Activated CD4-positive, alpha-beta T cell treated with anti-CD3 and anti-CD28 coated beads, Interleukin-2, amount 10 ng/mL, durations not matched to agents 24 days and 14 days (primary cell): ENCODE measurements at regions not wholly inside any gene's neighbourhood (a gene's known extent, or its start where the extent isn't known, plus 50 kb on each side); places are given as distances from the start of the nearest gene placed in this dataset.

ENCODE experiments used
- DNase-seq: peaks from one replicate; pipeline ENCODE4 v3.0.0; 2022
- H3K27ac Mint-ChIP-seq: one replicate; pipeline ENCODE4 v1.8.0; 2022; ENCODE audit warnings: mild to moderate bottlenecking, mixed read lengths
- H3K27me3 Mint-ChIP-seq: one replicate; pipeline ENCODE4 v1.8.0; 2022; ENCODE audit warnings: mixed read lengths
- H3K36me3 Mint-ChIP-seq: one replicate; pipeline ENCODE4 v1.8.0; 2022; ENCODE audit warnings: low read depth, mild to moderate bottlenecking, mixed read lengths
- H3K4me1 Mint-ChIP-seq: one replicate; pipeline ENCODE4 v1.8.0; 2021; ENCODE audit warnings: mixed read lengths
- H3K4me3 Mint-ChIP-seq: one replicate; pipeline ENCODE4 v1.8.0; 2022; ENCODE audit warnings: mild to moderate bottlenecking, moderate library complexity, mixed read lengths
- H3K9me3 Mint-ChIP-seq: one replicate; pipeline ENCODE4 v1.8.0; 2021; ENCODE audit warnings: mixed read lengths
- intact Hi-C: fragments of 100-400 bp; cut with micrococcal nuclease; formaldehyde crosslinking; loops from one replicate; pipeline ENCODE4 v1.15.1; 2023

DNA sequence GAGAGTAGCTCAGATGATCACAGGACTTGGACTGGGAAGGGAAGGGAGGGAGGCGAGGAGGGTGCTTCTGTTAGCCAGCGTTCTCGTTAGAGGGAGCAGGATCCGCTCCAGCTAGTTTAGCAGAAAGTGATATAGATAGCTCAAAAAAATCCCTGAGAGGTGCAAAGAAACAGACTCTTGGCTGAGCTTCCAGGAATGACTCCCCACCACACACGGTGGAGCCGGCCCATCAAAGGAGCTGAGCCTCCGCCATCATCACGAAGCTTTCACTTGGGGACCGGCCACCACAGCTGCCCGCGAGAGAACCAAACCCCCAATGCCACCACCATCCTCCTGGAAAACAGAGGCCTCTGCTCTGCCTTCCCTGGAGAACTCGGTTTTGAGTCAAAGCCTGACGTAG lies 124.6 kb upstream of the BCL2L14 start:
- no peaks in the 10 kb centered on the region for H3K27me3 Mint-ChIP-seq

DNA sequence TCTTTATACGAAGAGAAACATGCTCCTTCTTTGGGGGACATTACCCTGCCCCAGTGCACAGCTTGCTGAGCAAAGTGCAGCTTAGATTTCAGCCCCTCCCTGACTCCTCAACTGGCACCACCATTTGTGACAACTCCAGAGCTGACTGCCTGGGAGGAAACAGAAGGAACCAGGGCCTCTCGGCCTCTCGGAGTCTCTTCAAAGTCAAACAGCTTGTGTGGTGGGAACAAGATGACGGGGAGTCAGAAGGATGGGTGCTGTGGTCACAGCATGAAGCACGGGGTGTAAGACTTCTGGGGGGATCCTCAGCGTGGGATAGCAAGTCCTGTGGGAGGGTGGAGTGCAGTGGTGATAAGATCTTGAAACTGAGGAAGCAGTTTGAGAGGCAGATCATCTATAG lies 123.5 kb upstream of the BCL2L14 start:
- Mint-ChIP-seq H3K36me3 (no peaks in the 10 kb centered on the region), H3K9me3 (no peaks in the 10 kb centered on the region), H3K27me3 (no peaks in the 10 kb centered on the region), H3K27ac (no peak overlapping the region), H3K4me3 (no peak overlapping the region), H3K4me1 (peaks cover 18% of the 10 kb centered on the region)
- intact Hi-C loops, result no loop called here
- DNase-seq, result no peak

More for the DNA sequence above, 124.6 kb upstream of the BCL2L14 start:
- Mint-ChIP-seq H3K36me3 (peaks cover 3% of the 10 kb centered on the region), H3K9me3 (no peaks in the 10 kb centered on the region), H3K4me1 (peaks cover 21% of the 10 kb centered on the region), H3K4me3 (no peak overlapping the region), H3K27ac (no peak overlapping the region)
- intact Hi-C loops, result no loop called here
- no peak for DNase-seq

DNA sequence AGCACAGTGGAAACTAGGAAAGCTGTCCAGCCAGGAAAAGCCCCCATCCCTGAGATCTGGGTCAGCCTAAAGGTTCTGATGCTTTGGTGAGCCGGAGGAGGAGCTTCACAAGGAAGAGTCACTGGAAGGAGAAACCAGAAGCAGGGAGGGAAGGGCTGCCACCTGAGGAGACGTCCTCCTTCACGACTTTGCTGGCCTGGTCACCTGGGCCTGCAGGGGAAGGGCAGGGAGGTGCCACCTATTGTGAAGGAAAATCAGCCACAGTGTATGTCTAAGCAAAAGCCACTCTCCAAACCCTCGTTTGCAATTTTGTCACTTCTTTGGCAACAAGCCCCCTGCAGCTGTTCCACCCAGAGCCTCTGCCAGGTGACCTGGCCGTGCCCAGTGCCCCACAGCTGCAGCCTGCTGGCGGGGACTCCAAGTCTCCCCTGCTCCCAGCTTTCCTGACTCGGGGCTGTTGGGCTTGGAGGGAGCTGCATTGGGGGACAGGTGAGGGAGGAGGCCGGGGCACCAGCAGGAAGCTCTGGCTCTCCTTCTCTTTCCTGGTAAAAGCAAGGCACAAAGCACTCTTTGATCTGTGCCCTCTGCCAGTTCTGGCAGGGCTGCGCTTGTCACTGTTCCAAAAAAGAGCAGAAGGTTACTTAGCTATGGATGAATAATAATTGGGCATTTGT lies 120.9 kb upstream of the BCL2L14 start:
- Mint-ChIP-seq H3K4me1 (peaks cover 28% of the 10 kb centered on the region), H3K4me3 (no peak overlapping the region), H3K27ac (no peak overlapping the region), H3K9me3 (peaks cover 4% of the 10 kb centered on the region), H3K36me3 (peaks cover 2% of the 10 kb centered on the region), H3K27me3 (no peaks in the 10 kb centered on the region)
- no peak for DNase-seq
- intact Hi-C loops, result no loop called here

DNA sequence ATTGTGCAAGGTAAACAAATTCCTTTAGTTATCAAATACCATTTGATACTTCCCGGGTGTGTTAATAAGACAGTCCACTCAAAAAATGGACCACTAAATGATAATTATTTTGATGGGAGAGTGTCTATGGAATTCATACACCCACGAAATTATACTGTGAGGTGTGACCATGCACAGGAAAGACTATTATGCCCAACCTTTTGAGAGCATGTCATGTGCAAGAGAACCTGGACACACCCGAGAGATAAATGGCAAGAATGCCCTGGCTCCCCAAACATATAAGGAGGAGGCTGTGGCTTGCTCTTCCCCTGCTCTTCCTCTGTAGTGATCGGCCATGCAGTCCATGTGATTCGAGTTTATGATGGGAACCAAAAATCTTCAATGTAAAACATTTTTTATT lies 119.5 kb upstream of the BCL2L14 start:
- no peak for DNase-seq
- Mint-ChIP-seq H3K4me3 (no peak overlapping the region), H3K27me3 (no peaks in the 10 kb centered on the region), H3K27ac (no peak overlapping the region), H3K36me3 (peaks cover 2% of the 10 kb centered on the region), H3K9me3 (peaks cover 10% of the 10 kb centered on the region), H3K4me1 (peaks cover 37% of the 10 kb centered on the region)
- intact Hi-C loops, result no loop called here

DNA sequence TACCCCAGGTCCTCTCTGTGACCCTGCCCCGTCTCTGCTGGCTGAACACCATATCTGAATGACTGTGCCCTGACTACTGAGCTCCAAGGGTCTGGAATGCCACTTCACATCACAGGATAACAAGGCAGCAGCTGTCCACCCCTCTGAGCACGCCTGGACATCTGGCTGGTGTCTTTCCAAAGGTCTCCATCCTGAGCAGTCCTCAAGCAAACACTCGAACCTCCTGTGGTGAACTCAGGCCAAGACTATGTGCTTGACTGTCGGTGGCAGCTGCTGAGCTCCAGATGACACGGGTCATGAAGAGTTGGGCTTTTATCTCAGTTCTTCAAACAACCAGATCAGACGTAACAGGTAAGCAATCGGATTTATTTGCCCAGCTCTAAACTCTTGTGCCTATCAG lies 117.2 kb upstream of the BCL2L14 start:
- no peak for DNase-seq
- peaks cover 10% of the 10 kb centered on the region for H3K9me3 Mint-ChIP-seq
- no peaks in the 10 kb centered on the region for H3K27me3 Mint-ChIP-seq
- H3K4me1 Mint-ChIP-seq, result peaks cover 44% of the 10 kb centered on the region
- H3K36me3 Mint-ChIP-seq, result peaks cover 2% of the 10 kb centered on the region
- H3K4me3 Mint-ChIP-seq, result no peak overlapping the region
- peak overlapping the region; percentile 85 for H3K27ac Mint-ChIP-seq
- intact Hi-C loops, result no loop called here

DNA sequence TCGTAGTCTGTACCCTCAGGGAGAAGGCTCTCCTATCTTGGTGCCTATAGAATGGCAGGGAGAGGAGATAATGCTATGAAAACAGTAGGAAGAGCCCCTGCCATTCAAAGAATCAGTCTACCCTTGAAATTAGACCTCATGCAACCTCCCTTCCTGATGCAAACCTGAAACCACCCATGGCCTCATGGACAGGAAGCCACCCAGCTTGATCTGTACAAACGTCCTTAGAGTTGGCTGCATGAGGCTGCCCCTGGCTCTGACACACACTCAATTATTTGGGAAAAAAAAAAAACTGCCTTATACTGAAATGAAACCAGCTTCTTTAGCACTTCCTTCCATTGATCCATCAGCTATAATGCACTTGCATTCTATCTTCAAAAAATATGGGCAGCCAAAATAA lies 116.6 kb upstream of the BCL2L14 start:
- Mint-ChIP-seq H3K36me3 (peaks cover 2% of the 10 kb centered on the region), H3K9me3 (peaks cover 10% of the 10 kb centered on the region), H3K27ac (peak overlapping the region; percentile 85), H3K4me1 (peaks cover 50% of the 10 kb centered on the region), H3K27me3 (no peaks in the 10 kb centered on the region), H3K4me3 (peak overlapping the region; percentile 20)
- peak; percentile 68 for DNase-seq
- intact Hi-C loops, result no loop called here

DNA sequence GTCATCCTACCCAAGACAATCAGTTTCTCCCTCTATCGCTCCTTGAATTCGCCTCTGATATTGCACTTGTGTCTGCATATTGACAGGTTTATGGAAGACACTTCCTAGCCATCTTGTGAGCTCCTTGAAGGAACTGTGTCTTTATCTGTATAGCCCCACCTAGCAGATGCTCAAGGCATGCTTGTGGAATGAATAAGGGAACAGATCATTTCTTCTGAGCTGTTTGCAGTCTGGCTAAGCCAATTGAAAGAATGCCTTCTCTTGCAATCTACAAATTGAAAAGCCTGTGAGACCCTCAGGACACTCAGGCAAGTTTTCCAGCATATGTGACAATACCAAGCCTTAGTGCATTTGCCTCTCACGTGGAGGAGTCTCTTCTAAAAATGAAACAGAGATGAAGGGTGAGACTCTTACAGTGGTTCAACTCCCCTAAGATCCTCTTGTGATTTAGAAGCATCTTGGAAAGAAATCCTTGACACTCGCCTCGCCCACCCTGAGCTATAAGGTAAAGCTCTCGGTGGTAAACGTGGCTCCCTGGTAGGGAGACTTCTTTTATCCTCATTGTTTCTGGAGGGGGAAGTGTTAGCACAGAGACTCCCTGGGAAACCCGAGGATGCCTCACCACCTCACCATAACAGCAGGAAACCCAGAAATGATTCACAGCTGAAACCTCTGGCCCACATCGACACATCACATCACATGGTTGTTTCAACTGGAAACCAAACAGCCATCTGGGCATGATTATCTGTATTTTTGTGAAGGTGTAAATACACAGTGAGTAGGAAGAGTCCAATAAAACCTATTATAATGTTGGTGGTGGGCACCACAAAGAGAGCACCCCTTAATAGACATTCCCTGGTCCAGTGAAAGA lies 112.3 kb upstream of the BCL2L14 start:
- Mint-ChIP-seq H3K27me3 (no peaks in the 10 kb centered on the region), H3K4me3 (peak overlapping the region; percentile 27)

DNA sequence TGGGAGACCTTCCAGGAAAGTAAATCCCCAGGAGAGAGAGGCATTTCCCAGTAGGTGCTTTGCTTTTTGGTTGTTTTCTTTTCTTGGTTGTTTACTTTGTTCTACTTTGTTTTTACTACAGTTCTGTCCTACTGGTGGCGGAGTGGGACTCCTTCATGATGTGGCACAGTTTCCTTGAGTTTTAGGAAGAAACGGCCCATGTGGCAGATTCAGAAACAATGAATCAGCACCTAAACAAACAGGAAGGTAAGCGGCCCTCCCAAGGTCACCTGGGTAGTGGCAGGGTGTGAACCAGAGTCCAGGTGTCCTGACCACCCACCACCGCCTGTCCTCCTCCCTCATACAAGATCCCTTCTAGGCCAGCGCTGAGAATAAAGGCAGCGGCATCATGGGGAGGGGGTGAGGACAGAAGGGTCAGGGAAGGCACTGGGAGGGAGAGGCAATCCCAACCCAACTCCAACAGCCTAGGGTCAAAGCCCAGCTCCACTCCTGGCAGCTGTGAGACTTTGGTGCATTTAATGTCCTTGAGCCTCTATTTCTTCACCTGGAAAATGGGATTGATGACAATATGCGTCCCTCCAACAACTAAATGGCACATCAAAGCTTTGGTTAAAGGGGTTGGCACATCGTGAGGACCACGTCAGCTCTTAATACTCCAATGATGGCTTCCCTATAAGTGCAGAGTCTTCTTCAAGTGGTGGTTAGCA lies 111.5 kb upstream of the BCL2L14 start:
- H3K4me3 Mint-ChIP-seq, result peak overlapping the region; percentile 27

More for the DNA sequence above, 112.3 kb upstream of the BCL2L14 start:
- peaks cover 10% of the 10 kb centered on the region for H3K9me3 Mint-ChIP-seq
- H3K4me1 Mint-ChIP-seq, result peaks cover 57% of the 10 kb centered on the region
- intact Hi-C loops, result loop anchor here (1.0 to 5.0 kb wide), 8 partner anchors 23 to 310 kb away; partner anchors contain the start of gene ETV6
- DNase-seq, result peak; percentile 85
- H3K27ac Mint-ChIP-seq, result peak overlapping the region; percentile 91
- H3K36me3 Mint-ChIP-seq, result peaks cover 7% of the 10 kb centered on the region

DNA sequence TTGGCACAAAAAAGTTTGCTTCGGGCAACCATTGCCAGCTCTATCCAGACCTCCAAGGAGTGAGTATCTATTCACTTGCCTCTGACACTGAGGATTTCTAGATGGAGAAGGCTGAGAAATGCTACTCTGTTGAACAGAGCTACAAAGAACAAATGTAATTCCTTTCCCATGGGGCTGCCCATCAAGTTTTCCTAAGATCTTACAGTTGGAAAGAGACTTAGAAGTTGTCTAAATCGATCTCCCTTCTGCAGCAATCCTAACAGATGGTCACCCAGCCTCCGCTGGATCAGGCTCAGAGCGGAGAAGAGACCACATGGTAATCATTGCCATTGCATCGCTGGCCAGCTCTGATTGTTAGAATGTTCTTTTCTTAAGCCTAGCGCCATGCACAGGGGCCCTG lies 110.1 kb upstream of the BCL2L14 start:
- Mint-ChIP-seq H3K4me1 (peaks cover 39% of the 10 kb centered on the region), H3K4me3 (no peak overlapping the region), H3K36me3 (peaks cover 9% of the 10 kb centered on the region), H3K27ac (no peak overlapping the region), H3K27me3 (no peaks in the 10 kb centered on the region), H3K9me3 (peaks cover 3% of the 10 kb centered on the region)
- no peak for DNase-seq
- intact Hi-C loops, result no loop called here

More for the DNA sequence above, 111.5 kb upstream of the BCL2L14 start:
- no peaks in the 10 kb centered on the region for H3K27me3 Mint-ChIP-seq
- H3K9me3 Mint-ChIP-seq, result peaks cover 6% of the 10 kb centered on the region
- peaks cover 7% of the 10 kb centered on the region for H3K36me3 Mint-ChIP-seq
- peak overlapping the region; percentile 91 for H3K27ac Mint-ChIP-seq
- DNase-seq, result peak; percentile 69
- H3K4me1 Mint-ChIP-seq, result peaks cover 49% of the 10 kb centered on the region
- intact Hi-C loops, result loop anchor here (2.0 to 5.0 kb wide), 4 partner anchors 37 to 310 kb away; partner anchors contain the start of gene ETV6

DNA sequence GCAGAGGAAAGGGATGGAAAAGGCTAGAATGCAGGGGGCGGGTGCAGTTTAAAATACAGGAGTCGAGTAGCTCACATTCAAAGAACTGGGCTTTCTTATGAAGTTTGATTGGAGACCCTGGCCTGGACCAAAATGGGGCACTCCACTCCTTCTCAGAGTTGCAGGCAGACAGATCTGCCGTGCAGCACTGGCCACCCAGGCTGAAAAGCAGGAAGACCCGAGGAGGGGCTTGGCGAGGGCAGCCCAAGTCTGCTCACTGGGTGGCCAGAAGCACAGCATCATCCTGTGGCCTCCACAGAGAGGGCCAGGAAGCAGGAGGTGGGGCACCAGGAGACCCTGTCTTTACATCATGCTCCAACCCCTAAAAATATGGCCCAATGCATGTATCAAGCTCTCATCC lies 109.1 kb upstream of the BCL2L14 start:
- Mint-ChIP-seq H3K27me3 (no peaks in the 10 kb centered on the region), H3K9me3 (no peaks in the 10 kb centered on the region), H3K36me3 (peaks cover 9% of the 10 kb centered on the region), H3K27ac (peak overlapping the region; percentile 0), H3K4me1 (peaks cover 31% of the 10 kb centered on the region), H3K4me3 (no peak overlapping the region)
- intact Hi-C loops, result no loop called here
- DNase-seq, result no peak

DNA sequence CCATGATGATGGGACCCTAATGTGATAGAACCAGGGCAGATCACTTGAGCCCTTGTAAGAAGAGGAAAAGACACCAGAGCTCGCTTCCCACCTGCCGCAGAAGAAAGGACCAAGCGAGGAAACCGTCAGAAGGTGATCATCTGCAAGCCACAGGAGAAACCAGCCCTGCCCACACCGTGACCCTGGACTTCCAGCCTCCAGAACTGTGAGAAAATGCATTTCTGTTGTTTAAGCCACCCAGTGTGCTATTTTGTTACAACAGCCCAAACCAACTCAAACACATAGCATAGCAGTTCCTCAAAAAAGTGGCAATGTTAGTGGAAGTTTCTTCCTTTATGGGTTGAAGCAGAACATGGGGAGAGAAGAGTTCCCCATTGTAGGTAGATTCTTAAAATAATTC lies 107.9 kb upstream of the BCL2L14 start:
- no peaks in the 10 kb centered on the region for H3K27me3 Mint-ChIP-seq
- H3K9me3 Mint-ChIP-seq, result peaks cover 6% of the 10 kb centered on the region
- intact Hi-C loops, result no loop called here
- peaks cover 12% of the 10 kb centered on the region for H3K36me3 Mint-ChIP-seq
- no peak for DNase-seq
- peaks cover 34% of the 10 kb centered on the region for H3K4me1 Mint-ChIP-seq
- no peak overlapping the region for H3K27ac Mint-ChIP-seq
- H3K4me3 Mint-ChIP-seq, result no peak overlapping the region

DNA sequence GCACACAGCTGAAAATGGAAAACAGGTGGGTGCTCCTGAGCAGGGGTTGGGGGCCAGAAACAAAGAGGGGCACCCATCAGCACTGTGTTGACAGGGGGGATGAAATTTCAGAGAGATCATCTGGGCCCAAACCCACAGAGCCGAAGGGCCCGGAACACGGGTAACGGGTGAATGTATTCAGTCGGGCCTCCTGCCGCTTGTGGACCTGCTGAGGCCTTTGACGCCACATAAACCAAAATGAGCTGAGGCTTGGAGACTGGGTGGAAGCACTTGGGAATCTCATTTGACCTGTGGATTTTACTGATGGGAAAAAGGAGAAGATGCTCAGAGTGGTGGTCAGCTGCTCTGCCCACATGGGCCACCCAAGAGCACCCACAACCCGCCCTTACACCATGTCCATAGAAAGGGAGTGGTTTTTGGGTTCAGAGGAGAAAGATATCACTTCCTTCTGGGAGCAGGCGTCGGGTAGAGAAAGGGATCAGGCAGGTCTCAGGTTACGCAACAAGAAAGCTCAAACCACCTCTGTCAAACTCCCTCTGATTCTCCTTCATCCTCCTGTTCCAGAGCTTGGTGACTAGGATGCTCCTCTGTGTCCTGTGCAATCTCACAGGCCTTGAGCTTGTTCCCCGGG lies 106.8 kb upstream of the BCL2L14 start:
- Mint-ChIP-seq H3K4me1 (peaks cover 25% of the 10 kb centered on the region), H3K9me3 (peaks cover 6% of the 10 kb centered on the region), H3K27me3 (no peaks in the 10 kb centered on the region), H3K27ac (no peak overlapping the region), H3K36me3 (peaks cover 15% of the 10 kb centered on the region), H3K4me3 (no peak overlapping the region)
- no peak for DNase-seq
- intact Hi-C loops, result no loop called here

DNA sequence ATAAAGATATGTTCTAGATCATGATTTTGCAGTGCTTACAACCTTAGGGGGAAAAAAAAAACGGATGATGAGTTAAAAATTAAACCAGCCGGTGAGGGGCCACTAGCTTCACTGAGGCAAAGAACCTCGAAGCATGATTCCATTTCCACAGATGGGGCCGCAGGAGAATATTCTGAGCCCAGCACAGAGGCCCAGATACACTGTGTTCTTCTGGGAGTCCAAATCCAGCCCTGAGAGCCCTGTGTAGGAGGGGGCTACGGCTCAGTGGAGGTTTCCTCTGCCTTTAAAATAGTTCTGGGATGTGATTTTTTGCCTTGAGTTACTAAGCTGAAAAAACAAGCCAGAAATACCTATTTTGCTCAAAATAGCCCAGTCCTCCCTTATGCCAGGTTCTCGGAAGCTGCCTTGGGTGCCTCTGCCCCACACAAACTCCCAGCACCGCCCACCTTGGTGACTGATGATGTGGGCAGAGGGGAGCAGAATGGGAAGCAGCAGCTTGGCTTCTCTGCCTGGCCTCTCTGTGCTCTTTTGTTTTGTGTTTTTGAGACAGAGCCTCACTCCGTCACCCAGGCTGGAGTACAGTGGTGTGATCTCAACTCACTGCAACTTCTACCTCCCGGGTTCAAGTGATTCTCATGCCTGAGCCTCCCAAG lies 105.4 kb upstream of the BCL2L14 start:
- intact Hi-C loops, result no loop called here
- no peak overlapping the region for H3K4me3 Mint-ChIP-seq
- H3K9me3 Mint-ChIP-seq, result peaks cover 6% of the 10 kb centered on the region
- H3K4me1 Mint-ChIP-seq, result peaks cover 18% of the 10 kb centered on the region
- H3K27ac Mint-ChIP-seq, result no peak overlapping the region
- peaks cover 16% of the 10 kb centered on the region for H3K36me3 Mint-ChIP-seq
- H3K27me3 Mint-ChIP-seq, result no peaks in the 10 kb centered on the region
- DNase-seq, result no peak
